ENCODE measurements at regions not wholly inside any gene's neighbourhood (a gene's known extent, or its start where the extent isn't known, plus 50 kb on each side); places are given as distances from the start of the nearest gene placed in this dataset.

DNA sequence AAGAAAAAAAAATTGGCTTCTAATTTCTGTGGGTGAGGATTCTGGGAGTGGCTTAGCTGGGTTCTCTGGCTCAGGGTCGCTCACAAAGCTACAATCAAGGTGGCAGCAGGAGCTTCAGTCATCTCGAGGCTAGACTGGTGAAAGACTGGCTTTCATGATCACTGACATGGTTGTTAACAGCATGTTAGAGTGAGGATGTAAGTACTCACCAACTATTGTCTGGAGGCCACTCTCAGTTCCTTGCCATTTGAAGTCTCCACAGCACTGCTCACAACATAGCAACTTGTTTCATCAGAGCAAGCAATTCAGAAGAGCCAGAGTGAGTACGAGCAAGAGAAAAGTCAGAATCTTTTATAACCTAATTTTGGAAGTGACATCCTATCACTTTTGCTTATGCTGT, 145.7 kb upstream of the PRSS16 start:
- TF ChIP-seq, protein P1, sequence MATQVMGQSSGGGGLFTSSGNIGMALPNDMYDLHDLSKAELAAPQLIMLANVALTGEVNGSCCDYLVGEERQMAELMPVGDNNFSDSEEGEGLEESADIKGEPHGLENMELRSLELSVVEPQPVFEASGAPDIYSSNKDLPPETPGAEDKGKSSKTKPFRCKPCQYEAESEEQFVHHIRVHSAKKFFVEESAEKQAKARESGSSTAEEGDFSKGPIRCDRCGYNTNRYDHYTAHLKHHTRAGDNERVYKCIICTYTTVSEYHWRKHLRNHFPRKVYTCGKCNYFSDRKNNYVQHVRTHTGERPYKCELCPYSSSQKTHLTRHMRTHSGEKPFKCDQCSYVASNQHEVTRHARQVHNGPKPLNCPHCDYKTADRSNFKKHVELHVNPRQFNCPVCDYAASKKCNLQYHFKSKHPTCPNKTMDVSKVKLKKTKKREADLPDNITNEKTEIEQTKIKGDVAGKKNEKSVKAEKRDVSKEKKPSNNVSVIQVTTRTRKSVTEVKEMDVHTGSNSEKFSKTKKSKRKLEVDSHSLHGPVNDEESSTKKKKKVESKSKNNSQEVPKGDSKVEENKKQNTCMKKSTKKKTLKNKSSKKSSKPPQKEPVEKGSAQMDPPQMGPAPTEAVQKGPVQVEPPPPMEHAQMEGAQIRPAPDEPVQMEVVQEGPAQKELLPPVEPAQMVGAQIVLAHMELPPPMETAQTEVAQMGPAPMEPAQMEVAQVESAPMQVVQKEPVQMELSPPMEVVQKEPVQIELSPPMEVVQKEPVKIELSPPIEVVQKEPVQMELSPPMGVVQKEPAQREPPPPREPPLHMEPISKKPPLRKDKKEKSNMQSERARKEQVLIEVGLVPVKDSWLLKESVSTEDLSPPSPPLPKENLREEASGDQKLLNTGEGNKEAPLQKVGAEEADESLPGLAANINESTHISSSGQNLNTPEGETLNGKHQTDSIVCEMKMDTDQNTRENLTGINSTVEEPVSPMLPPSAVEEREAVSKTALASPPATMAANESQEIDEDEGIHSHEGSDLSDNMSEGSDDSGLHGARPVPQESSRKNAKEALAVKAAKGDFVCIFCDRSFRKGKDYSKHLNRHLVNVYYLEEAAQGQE (IDR thresholded peaks at IDR 0.05) = no peak
- TF ChIP-seq NR3C1 (IDR thresholded peaks at IDR 0.05) (no peak), SREBF2 (IDR thresholded peaks at IDR 0.05) (no peak), BHLHE40 (IDR thresholded peaks at IDR 0.05; ENCODE audit: low read depth, low read length) (no peak)
- TF ChIP-seq, protein P2, sequence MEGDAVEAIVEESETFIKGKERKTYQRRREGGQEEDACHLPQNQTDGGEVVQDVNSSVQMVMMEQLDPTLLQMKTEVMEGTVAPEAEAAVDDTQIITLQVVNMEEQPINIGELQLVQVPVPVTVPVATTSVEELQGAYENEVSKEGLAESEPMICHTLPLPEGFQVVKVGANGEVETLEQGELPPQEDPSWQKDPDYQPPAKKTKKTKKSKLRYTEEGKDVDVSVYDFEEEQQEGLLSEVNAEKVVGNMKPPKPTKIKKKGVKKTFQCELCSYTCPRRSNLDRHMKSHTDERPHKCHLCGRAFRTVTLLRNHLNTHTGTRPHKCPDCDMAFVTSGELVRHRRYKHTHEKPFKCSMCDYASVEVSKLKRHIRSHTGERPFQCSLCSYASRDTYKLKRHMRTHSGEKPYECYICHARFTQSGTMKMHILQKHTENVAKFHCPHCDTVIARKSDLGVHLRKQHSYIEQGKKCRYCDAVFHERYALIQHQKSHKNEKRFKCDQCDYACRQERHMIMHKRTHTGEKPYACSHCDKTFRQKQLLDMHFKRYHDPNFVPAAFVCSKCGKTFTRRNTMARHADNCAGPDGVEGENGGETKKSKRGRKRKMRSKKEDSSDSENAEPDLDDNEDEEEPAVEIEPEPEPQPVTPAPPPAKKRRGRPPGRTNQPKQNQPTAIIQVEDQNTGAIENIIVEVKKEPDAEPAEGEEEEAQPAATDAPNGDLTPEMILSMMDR (IDR thresholded peaks at IDR 0.05) = no peak

Data from A549 (cell line).